ENCODE measurements at regions not wholly inside any gene's neighbourhood (a gene's known extent, or its start where the extent isn't known, plus 50 kb on each side); places are given as distances from the start of the nearest gene placed in this dataset.

- TF ChIP-seq, protein P1, sequence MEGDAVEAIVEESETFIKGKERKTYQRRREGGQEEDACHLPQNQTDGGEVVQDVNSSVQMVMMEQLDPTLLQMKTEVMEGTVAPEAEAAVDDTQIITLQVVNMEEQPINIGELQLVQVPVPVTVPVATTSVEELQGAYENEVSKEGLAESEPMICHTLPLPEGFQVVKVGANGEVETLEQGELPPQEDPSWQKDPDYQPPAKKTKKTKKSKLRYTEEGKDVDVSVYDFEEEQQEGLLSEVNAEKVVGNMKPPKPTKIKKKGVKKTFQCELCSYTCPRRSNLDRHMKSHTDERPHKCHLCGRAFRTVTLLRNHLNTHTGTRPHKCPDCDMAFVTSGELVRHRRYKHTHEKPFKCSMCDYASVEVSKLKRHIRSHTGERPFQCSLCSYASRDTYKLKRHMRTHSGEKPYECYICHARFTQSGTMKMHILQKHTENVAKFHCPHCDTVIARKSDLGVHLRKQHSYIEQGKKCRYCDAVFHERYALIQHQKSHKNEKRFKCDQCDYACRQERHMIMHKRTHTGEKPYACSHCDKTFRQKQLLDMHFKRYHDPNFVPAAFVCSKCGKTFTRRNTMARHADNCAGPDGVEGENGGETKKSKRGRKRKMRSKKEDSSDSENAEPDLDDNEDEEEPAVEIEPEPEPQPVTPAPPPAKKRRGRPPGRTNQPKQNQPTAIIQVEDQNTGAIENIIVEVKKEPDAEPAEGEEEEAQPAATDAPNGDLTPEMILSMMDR (IDR thresholded peaks at IDR 0.05; ENCODE audit: low read depth, low read length, missing control alignments): no peak
- DNase-seq (ENCODE audit: low read depth): no peak
- no peak overlapping the region for H3K4me3 ChIP-seq (ENCODE audit: low read depth, low read length)
Measured at GRCh38 chr1:118364882-118365281, 179.9 kb upstream of the SPAG17 start.

DNA sequence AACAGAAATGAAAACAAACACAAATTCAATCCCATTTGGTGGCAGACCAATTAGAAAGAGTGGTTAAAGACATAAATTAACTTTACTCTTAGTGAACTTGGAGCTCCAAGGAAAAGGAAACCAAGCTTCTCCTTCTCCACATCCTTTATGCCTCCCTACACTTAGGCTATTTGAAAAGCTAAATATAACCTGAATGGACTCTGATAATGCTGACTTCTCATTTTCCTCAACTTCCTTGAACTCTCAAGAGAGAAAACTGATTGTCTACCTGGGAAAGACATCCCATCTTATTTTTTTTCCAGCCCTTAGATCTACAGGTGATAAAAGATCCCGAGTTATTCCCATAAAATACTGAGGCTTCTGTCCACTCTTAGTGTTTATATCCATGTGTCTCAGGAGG is 178.4 kb upstream of the SPAG17 start:
- H3K4me3 ChIP-seq (ENCODE audit: low read depth, low read length): no peak overlapping the region
- DNase-seq (ENCODE audit: low read depth): no peak
- TF ChIP-seq, protein P1 (IDR thresholded peaks at IDR 0.05; ENCODE audit: low read depth, low read length, missing control alignments): no peak

DNA sequence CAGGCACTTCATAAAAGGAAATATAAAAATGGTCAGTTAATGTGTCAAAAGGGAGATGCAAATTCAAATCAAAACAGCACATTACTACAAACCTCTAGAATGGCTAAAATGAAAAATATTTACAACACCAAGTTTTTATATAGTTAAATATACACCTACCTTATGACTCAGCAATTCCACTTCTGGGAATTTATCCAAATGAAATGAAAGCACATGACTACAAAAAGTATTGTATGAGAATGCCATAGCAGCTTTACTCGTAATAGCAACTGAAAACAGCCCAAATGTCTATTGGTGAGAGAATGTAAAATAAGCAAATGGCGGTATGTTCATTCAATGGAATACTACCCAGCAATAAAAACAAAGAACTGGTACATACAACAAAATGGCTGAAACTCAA is 175.8 kb upstream of the SPAG17 start:
- H3K4me3 ChIP-seq (ENCODE audit: low read depth, low read length): no peak overlapping the region
- no peak for DNase-seq (ENCODE audit: low read depth)
- TF ChIP-seq, protein P1 (IDR thresholded peaks at IDR 0.05; ENCODE audit: low read depth, low read length, missing control alignments): no peak

DNA sequence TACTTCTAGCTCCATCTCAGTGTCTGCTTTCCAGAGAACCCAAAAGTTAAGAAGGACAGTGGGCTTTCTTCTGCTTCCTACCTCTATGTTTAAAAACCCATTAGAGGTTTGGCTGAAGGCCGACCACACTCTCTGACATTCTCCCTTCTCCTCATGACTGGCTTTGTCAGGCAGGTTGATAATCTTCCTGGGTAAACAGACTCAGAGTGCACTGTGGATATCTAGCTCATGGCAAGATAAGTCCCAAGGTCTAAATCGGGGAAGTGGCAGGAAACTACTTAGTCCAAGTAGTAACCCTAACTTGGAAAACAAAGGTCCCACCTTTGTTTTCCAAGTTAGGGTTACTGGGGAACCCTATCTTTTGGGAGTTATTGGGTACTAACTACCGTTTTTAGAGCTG is 161.9 kb upstream of the SPAG17 start:
- no peak overlapping the region for H3K4me3 ChIP-seq (ENCODE audit: low read depth, low read length)
- TF ChIP-seq, protein P1 (IDR thresholded peaks at IDR 0.05; ENCODE audit: low read depth, low read length, missing control alignments): no peak
- DNase-seq (ENCODE audit: low read depth): no peak

DNA sequence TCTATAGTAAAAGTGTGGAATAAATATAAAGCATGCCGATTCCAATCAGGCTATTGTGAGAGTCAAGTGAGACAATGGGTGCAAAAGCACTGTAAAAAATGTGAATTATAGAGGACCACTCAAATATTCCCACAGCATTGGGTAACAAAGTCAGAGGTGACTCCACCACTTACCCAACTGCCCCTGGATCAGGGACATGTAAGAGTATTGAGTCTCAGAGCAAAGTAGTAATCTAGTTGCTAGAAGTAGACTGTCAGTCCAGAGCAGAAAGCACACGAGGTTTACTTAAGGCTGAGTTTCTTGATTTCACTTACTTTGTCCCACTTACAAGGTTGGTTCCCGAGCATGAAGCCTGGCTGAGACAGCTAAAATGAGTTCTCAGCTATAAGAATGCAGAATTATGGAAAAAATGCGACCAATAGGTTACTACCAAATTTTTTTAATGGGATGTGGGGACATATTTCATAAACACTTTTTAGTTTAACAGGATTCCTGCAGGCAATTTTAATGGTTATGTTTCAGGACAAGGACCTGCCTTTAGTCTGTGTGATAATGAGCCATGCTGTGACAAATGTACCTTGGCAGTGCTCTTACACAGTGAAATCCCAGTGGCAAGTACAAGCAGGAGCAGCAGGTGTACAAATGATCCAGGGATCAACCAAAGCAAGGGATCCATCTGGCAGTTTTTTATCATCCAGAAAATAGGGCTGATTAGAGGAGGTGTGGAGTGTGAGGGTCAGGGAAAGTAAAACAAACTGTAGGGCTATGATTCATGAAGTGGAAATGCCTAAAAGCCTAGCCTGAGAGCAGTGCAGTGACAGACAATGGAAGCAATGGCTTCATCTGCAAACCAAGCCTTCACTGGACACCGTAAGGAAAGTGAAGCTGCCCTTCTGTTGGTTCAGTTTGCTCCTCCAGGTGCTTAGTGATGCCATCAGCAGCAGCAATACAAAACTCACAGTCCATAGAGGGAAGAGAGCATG is 156.2 kb upstream of the SPAG17 start:
- no peak overlapping the region for H3K4me3 ChIP-seq (ENCODE audit: low read depth, low read length)
- no peak for DNase-seq (ENCODE audit: low read depth)
- TF ChIP-seq, protein P1 (IDR thresholded peaks at IDR 0.05; ENCODE audit: low read depth, low read length, missing control alignments): no peak

DNA sequence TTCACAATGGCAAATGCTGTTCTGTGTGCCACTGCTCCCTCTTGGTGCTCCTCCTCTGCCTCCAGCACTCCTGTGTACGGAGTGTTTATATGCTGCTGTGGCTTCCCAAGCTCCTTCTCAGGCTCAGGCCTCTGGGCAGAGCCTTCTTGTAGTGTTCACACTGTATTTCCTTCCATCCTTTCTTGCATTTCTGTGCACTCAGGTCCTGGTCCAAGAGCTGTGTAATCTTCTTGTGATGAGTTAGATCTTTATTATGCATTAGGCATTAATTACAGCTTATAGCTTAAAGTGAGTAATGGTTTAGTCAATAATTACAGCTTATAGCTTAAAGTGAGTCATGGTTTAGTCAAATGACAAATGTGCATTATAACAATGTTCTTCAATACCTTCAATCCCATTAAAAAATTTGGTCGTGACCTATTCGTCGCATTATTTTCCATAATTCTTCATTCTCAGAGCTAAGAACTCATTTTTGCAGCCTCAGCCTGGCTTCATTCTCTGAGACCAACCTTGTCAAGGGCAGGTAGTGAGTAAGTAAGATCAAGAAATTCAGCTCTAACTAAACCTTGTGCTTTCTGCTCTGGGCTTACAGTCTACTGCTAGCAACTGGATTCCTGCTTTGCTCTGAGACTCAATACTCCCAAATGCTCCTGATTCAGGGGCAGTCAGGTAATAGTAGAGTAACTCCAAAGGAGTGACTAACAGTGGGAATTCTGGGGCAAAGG is 154.5 kb upstream of the SPAG17 start:
- no peak overlapping the region for H3K4me3 ChIP-seq (ENCODE audit: low read depth, low read length)
- TF ChIP-seq, protein P1 (IDR thresholded peaks at IDR 0.05; ENCODE audit: low read depth, low read length, missing control alignments): no peak
- no peak for DNase-seq (ENCODE audit: low read depth)

Data from GM12864 (cell line).